ENCODE measurements at regions not wholly inside any gene's neighbourhood (a gene's known extent, or its start where the extent isn't known, plus 50 kb on each side); places are given as distances from the start of the nearest gene placed in this dataset.

GRCh38 chr3:178300441-178300959, 235.7 kb upstream of the KCNMB2 start:
- no peak for DNase-seq
- Histone ChIP-seq H3K27me3 (ENCODE audit: low read depth) (no peaks in the 10 kb centered on the region), H3K4me3 (no peak overlapping the region), H3K4me1 (no peaks in the 10 kb centered on the region), H3K27ac (replicated peaks) (no peak overlapping the region), H3K36me3 (no peaks in the 10 kb centered on the region), H3K9me3 (replicated peaks) (peaks cover 10% of the 10 kb centered on the region)
- TF ChIP-seq, protein P1, sequence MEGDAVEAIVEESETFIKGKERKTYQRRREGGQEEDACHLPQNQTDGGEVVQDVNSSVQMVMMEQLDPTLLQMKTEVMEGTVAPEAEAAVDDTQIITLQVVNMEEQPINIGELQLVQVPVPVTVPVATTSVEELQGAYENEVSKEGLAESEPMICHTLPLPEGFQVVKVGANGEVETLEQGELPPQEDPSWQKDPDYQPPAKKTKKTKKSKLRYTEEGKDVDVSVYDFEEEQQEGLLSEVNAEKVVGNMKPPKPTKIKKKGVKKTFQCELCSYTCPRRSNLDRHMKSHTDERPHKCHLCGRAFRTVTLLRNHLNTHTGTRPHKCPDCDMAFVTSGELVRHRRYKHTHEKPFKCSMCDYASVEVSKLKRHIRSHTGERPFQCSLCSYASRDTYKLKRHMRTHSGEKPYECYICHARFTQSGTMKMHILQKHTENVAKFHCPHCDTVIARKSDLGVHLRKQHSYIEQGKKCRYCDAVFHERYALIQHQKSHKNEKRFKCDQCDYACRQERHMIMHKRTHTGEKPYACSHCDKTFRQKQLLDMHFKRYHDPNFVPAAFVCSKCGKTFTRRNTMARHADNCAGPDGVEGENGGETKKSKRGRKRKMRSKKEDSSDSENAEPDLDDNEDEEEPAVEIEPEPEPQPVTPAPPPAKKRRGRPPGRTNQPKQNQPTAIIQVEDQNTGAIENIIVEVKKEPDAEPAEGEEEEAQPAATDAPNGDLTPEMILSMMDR (IDR thresholded peaks at IDR 0.05; ENCODE audit: borderline replicate concordance), result no peak
- intact Hi-C loops (cut with micrococcal nuclease), result no loop called here

GRCh38 chr3:178302966-178303930, 233.0 kb upstream of the KCNMB2 start:
- Histone ChIP-seq H3K27me3 (ENCODE audit: low read depth) (no peaks in the 10 kb centered on the region), H3K4me3 (no peak overlapping the region), H3K9me3 (replicated peaks) (peaks cover 10% of the 10 kb centered on the region), H3K4me1 (no peaks in the 10 kb centered on the region), H3K27ac (replicated peaks) (no peak overlapping the region), H3K36me3 (no peaks in the 10 kb centered on the region)
- TF ChIP-seq, protein P1 (IDR thresholded peaks at IDR 0.05; ENCODE audit: borderline replicate concordance), result no peak
- no peak for DNase-seq
- intact Hi-C loops (cut with micrococcal nuclease), result no loop called here

GRCh38 chr3:178304758-178305467, 231.3 kb upstream of the KCNMB2 start:
- no peaks in the 10 kb centered on the region for H3K4me1 ChIP-seq
- H3K27ac ChIP-seq (replicated peaks), result no peak overlapping the region
- no peak for DNase-seq
- H3K4me3 ChIP-seq, result no peak overlapping the region
- H3K27me3 ChIP-seq (ENCODE audit: low read depth), result no peaks in the 10 kb centered on the region
- TF ChIP-seq, protein P1 (IDR thresholded peaks at IDR 0.05; ENCODE audit: borderline replicate concordance), result no peak
- peaks cover 10% of the 10 kb centered on the region for H3K9me3 ChIP-seq (replicated peaks)
- no peaks in the 10 kb centered on the region for H3K36me3 ChIP-seq
- intact Hi-C loops (cut with micrococcal nuclease), result no loop called here

DNA sequence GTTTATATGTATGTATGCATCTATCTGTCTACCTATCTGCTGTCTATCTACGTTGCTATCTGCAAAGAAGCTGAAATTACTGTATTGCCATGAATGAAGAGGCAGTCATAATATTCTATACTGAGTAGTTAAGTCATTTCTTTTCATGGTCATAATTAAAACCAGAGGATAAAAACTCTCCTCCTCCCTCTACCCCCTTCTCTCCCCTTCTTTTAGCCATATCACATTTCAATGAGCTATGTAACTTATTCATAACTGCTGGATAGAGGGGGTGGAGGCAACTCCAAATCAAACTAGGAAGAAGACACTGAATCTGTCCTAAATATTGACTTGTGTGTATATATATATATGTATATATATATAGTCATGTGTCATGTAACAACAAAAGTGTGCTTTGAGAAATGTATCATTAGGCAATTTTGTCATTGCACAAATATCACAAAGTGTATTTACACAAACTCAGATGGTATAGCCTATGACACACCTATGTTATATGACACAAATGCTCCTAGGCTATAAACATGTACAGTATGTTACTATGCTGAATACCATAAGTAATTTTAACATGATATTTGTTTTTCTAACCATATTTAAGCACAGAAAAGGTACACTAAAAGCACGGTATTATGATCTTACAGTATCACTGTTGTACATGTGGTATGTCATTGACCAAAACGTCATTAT, 229.7 kb upstream of the KCNMB2 start:
- intact Hi-C loops (cut with micrococcal nuclease), result no loop called here
- H3K27me3 ChIP-seq (ENCODE audit: low read depth), result no peaks in the 10 kb centered on the region
- peaks cover 10% of the 10 kb centered on the region for H3K9me3 ChIP-seq (replicated peaks)
- no peak overlapping the region for H3K4me3 ChIP-seq
- H3K4me1 ChIP-seq, result no peaks in the 10 kb centered on the region
- no peak for DNase-seq
- TF ChIP-seq, protein P1 (IDR thresholded peaks at IDR 0.05; ENCODE audit: borderline replicate concordance), result no peak
- no peaks in the 10 kb centered on the region for H3K36me3 ChIP-seq
- no peak overlapping the region for H3K27ac ChIP-seq (replicated peaks)

DNA sequence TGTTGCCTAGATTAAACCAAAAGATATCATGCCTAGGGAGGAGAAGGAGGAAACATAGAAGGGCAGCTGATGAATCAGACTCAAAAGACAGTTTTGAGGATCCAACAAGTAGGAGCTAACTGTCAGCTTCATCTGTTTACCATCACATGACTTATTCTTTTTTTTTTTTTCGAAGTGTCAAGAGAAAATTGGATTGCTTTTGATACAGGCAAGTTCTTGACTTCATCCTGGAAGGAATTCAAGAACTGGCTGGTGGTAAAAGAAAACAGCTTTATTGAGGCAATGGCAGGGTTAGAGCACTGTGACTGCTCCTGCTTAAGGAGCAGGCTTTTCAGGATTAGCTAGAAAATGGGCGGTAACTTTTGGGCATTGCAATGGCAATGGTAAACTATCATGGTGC, 227.5 kb upstream of the KCNMB2 start:
- intact Hi-C loops (cut with micrococcal nuclease), result no loop called here

More for the DNA sequence above, 227.5 kb upstream of the KCNMB2 start:
- DNase-seq, result no peak
- no peak overlapping the region for H3K27ac ChIP-seq (replicated peaks)
- H3K27me3 ChIP-seq (ENCODE audit: low read depth), result no peaks in the 10 kb centered on the region
- no peaks in the 10 kb centered on the region for H3K36me3 ChIP-seq
- H3K4me3 ChIP-seq, result no peak overlapping the region
- H3K4me1 ChIP-seq, result no peaks in the 10 kb centered on the region
- TF ChIP-seq, protein P1 (IDR thresholded peaks at IDR 0.05; ENCODE audit: borderline replicate concordance), result no peak
- H3K9me3 ChIP-seq (replicated peaks), result peaks cover 7% of the 10 kb centered on the region

Measured in left ventricle myocardium inferior (tissue), 1 donor.